Caco-2 (cell line): ENCODE measurements at regions not wholly inside any gene's neighbourhood (a gene's known extent, or its start where the extent isn't known, plus 50 kb on each side); places are given as distances from the start of the nearest gene placed in this dataset.
A peak's percentile ranks its signal among the peaks of the same experiment; 100 is the strongest.

Source experiments
- BruUV-seq: library from RNA; stranded (reverse); fragments of 400-500 nt; replicated peaks from 2 replicates; lab custom pipeline; 2021; lab: Mats Ljungman, UMichigan
- CTCF ChIA-PET: fragments of 300-600 bp; sonication (Branson Sonifier 250); formaldehyde crosslinking; loops from one replicate; lab custom pipeline; 2022; ENCODE audit warnings: antibody characterized with exemption; lab: Charles Lee
- POLR2A ChIA-PET: fragments of 300-600 bp; sonication (Branson Sonifier 250); formaldehyde crosslinking; loops from one replicate; lab custom pipeline; 2022; ENCODE audit warnings: antibody characterized with exemption; lab: Charles Lee
- DNase-seq, 2 experiments: peaks; one replicate each; pipeline versions ENCODE4 v3.0.0 to v3.0.0-alpha.2; 2020 to 2022
- H3K27me3 ChIP-seq: replicated peaks from 2 replicates; pipeline ENCODE4 v1.6.0; 2011; ENCODE audit warnings: low read length; ENCODE audit not compliant: control insufficient read depth, insufficient read depth
- H3K36me3 ChIP-seq: 2 replicates; pipeline ENCODE4 v1.5.1; 2011; ENCODE audit warnings: low read length; ENCODE audit not compliant: control insufficient read depth, insufficient read depth
- H3K4me1 ChIP-seq: fragments of 250-450 bp; sonication (Bioruptor Pico); 2 replicates; pipeline ENCODE4 v1.5.1; 2020; ENCODE audit warnings: mild to moderate bottlenecking
- H3K4me3 ChIP-seq: 2 replicates; pipeline ENCODE4 v1.5.1; 2011; ENCODE audit warnings: low read depth, mild to moderate bottlenecking, control low read depth, low read length
- H3K9me3 ChIP-seq: fragments of 250-450 bp; sonication (Bioruptor Pico); 2 replicates; pipeline ENCODE4 v1.5.1; 2020; ENCODE audit warnings: mild to moderate bottlenecking, moderate library complexity
- H3K27ac Mint-ChIP-seq: one replicate; pipeline ENCODE4 v1.8.0; 2022; ENCODE audit warnings: mixed read lengths; ENCODE audit not compliant: unreplicated experiment
- H3K27me3 Mint-ChIP-seq: one replicate; pipeline ENCODE4 v1.8.0; 2022; ENCODE audit warnings: mixed read lengths; ENCODE audit not compliant: insufficient read depth, unreplicated experiment
- H3K36me3 Mint-ChIP-seq: one replicate; pipeline ENCODE4 v1.8.0; 2022; ENCODE audit warnings: mild to moderate bottlenecking, mixed read lengths; ENCODE audit not compliant: insufficient read depth, unreplicated experiment
- H3K4me1 Mint-ChIP-seq: one replicate; pipeline ENCODE4 v1.8.0; 2022; ENCODE audit warnings: low read depth, mixed read lengths; ENCODE audit not compliant: unreplicated experiment
- H3K4me3 Mint-ChIP-seq: one replicate; pipeline ENCODE4 v1.8.0; 2022; ENCODE audit warnings: mild to moderate bottlenecking, moderate library complexity, mixed read lengths; ENCODE audit not compliant: unreplicated experiment
- H3K9me3 Mint-ChIP-seq: one replicate; pipeline ENCODE4 v1.8.0; 2022; ENCODE audit warnings: mixed read lengths; ENCODE audit not compliant: unreplicated experiment
- intact Hi-C: fragments of 100-400 bp; cut with micrococcal nuclease; formaldehyde crosslinking; loops from one replicate; pipeline ENCODE4 v1.10.0; 2022; ENCODE audit not compliant: unreplicated experiment
- TF ChIP-seq, protein P1 (sequence below), 2 experiments: fragments of 200-600 bp in 1 of 2; IDR thresholded peaks; 1 replicate in 1 of 2; 2 replicates in 1 of 2; pipeline versions ENCODE4 v1.5.1 to v1.8.0; 2011 to 2022; ENCODE audit warnings: antibody characterized with exemption in 1 of 2, control low read depth in 1 of 2, inconsistent platforms in 1 of 2, low read depth in 1 of 2, low read length in 1 of 2, mild to moderate bottlenecking in 1 of 2, moderate library complexity in 1 of 2; ENCODE audit not compliant: insufficient read depth in 1 of 2, severe bottlenecking in 1 of 2, unreplicated experiment in 1 of 2

GRCh38 chr6:157762636-157763035, 60.4 kb upstream of the SNX9 start:
- no TSS peak for BruUV-seq
- DNase-seq = no peak
- Histone ChIP-seq H3K4me1 (peaks cover 30% of the 10 kb centered on the region), H3K36me3 (no peaks in the 10 kb centered on the region), H3K27me3 (no peaks in the 10 kb centered on the region), H3K4me3 (no peak overlapping the region), H3K9me3 (no peaks in the 10 kb centered on the region)
- H3K36me3 Mint-ChIP-seq = no peaks in the 10 kb centered on the region
- ChIA-PET POLR2A (interaction anchor here (1.1 kb wide), 1 partner anchor 191 kb away, joined by 3 read pairs; no protein-coding TSS in a partner anchor), CTCF (no interaction called here)
- no peaks in the 10 kb centered on the region for H3K9me3 Mint-ChIP-seq
- intact Hi-C loops = loop anchor here (1.0 to 2.0 kb wide), 3 partner anchors 25 to 192 kb away; no protein-coding TSS in a partner anchor
- H3K4me1 Mint-ChIP-seq = peaks cover 54% of the 10 kb centered on the region
- TF ChIP-seq, protein P1, sequence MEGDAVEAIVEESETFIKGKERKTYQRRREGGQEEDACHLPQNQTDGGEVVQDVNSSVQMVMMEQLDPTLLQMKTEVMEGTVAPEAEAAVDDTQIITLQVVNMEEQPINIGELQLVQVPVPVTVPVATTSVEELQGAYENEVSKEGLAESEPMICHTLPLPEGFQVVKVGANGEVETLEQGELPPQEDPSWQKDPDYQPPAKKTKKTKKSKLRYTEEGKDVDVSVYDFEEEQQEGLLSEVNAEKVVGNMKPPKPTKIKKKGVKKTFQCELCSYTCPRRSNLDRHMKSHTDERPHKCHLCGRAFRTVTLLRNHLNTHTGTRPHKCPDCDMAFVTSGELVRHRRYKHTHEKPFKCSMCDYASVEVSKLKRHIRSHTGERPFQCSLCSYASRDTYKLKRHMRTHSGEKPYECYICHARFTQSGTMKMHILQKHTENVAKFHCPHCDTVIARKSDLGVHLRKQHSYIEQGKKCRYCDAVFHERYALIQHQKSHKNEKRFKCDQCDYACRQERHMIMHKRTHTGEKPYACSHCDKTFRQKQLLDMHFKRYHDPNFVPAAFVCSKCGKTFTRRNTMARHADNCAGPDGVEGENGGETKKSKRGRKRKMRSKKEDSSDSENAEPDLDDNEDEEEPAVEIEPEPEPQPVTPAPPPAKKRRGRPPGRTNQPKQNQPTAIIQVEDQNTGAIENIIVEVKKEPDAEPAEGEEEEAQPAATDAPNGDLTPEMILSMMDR (IDR thresholded peaks at IDR 0.05; ENCODE audit: insufficient read depth in 1 of 2, low read depth in 1 of 2, low read length in 1 of 2, severe bottlenecking in 1 of 2, unreplicated experiment in 1 of 2) = no peak
- H3K27ac Mint-ChIP-seq = peak overlapping the region; percentile 94
- H3K27me3 Mint-ChIP-seq = no peaks in the 10 kb centered on the region
- peak overlapping the region; percentile 30 for H3K4me3 Mint-ChIP-seq

- no peaks in the 10 kb centered on the region for H3K27me3 ChIP-seq
- POLR2A ChIA-PET = interaction anchor here (0.9 to 1.1 kb wide), 4 partner anchors 16 to 190 kb away, joined by 3 read pairs; no protein-coding TSS in a partner anchor
- H3K4me3 ChIP-seq = no peak overlapping the region
- no TSS peak for BruUV-seq
- TF ChIP-seq, protein P1 (IDR thresholded peaks at IDR 0.05; ENCODE audit: insufficient read depth in 1 of 2, low read depth in 1 of 2, low read length in 1 of 2, severe bottlenecking in 1 of 2, unreplicated experiment in 1 of 2) = no peak
- DNase-seq = peak; percentile 93 to 96
- peaks cover 47% of the 10 kb centered on the region for H3K4me1 Mint-ChIP-seq
- no peaks in the 10 kb centered on the region for H3K36me3 ChIP-seq
- peak overlapping the region; percentile 30 for H3K4me3 Mint-ChIP-seq
- CTCF ChIA-PET = interaction anchor here (1.0 kb wide), 1 partner anchor 8 kb away, joined by 4 read pairs; no protein-coding TSS in a partner anchor
- H3K9me3 ChIP-seq = no peaks in the 10 kb centered on the region
- no peaks in the 10 kb centered on the region for H3K27me3 Mint-ChIP-seq
- no peaks in the 10 kb centered on the region for H3K36me3 Mint-ChIP-seq
- H3K27ac Mint-ChIP-seq = peak overlapping the region; percentile 94
- H3K9me3 Mint-ChIP-seq = no peaks in the 10 kb centered on the region
- peaks cover 30% of the 10 kb centered on the region for H3K4me1 ChIP-seq
- intact Hi-C loops = loop anchor here (1.0 to 2.0 kb wide), 3 partner anchors 24 to 191 kb away; no protein-coding TSS in a partner anchor
Measured at GRCh38 chr6:157763129-157763903, 59.7 kb upstream of the SNX9 start.

- H3K27me3 Mint-ChIP-seq = no peaks in the 10 kb centered on the region
- H3K4me3 Mint-ChIP-seq = peak overlapping the region; percentile 24
- Histone ChIP-seq H3K27me3 (no peaks in the 10 kb centered on the region), H3K9me3 (no peaks in the 10 kb centered on the region), H3K4me3 (no peak overlapping the region), H3K4me1 (peaks cover 30% of the 10 kb centered on the region), H3K36me3 (no peaks in the 10 kb centered on the region)
- CTCF ChIA-PET = interaction anchor here (1.0 to 1.1 kb wide), 2 partner anchors 9 to 110 kb away, joined by 3 to 4 read pairs; no protein-coding TSS in a partner anchor
- H3K27ac Mint-ChIP-seq = peak overlapping the region; percentile 94
- no peaks in the 10 kb centered on the region for H3K36me3 Mint-ChIP-seq
- POLR2A ChIA-PET = interaction anchor here (0.6 to 1.1 kb wide), 5 partner anchors 16 to 383 kb away, joined by 3 read pairs; no protein-coding TSS in a partner anchor
- TF ChIP-seq, protein P1 (IDR thresholded peaks at IDR 0.05; ENCODE audit: insufficient read depth in 1 of 2, low read depth in 1 of 2, low read length in 1 of 2, severe bottlenecking in 1 of 2, unreplicated experiment in 1 of 2) = no peak
- DNase-seq = no peak
- intact Hi-C loops = loop anchor here (1.0 to 2.0 kb wide), 3 partner anchors 23 to 191 kb away; no protein-coding TSS in a partner anchor
- BruUV-seq = TSS peak; percentile 97
- H3K4me1 Mint-ChIP-seq = peaks cover 43% of the 10 kb centered on the region
- H3K9me3 Mint-ChIP-seq = no peaks in the 10 kb centered on the region
Measured at GRCh38 chr6:157763904-157764177, 59.2 kb upstream of the SNX9 start.
